ENCODE measurements at regions not wholly inside any gene's neighbourhood (a gene's known extent, or its start where the extent isn't known, plus 50 kb on each side); places are given as distances from the start of the nearest gene placed in this dataset.

GRCh38 chr6:4318321-4318720 is 182.9 kb upstream of the ECI2 start:
- TF ChIP-seq PAX5 (IDR thresholded peaks at IDR 0.05; ENCODE audit: insufficient read depth, low read length, severe bottlenecking) (no peak), TAF1 (IDR thresholded peaks at IDR 0.05; ENCODE audit: low read depth, low read length) (no peak), POLR2AphosphoS5 (IDR thresholded peaks at IDR 0.05; ENCODE audit: low read depth, low read length) (no peak), POLR2A (IDR thresholded peaks at IDR 0.05; ENCODE audit: low read depth, low read length) (no peak), SPI1 (IDR thresholded peaks at IDR 0.05; ENCODE audit: low read depth, low read length) (no peak)

Data from GM12891 (cell line).